Smooth muscle cell (in vitro differentiated cells): ENCODE measurements at regions not wholly inside any gene's neighbourhood (a gene's known extent, or its start where the extent isn't known, plus 50 kb on each side); places are given as distances from the start of the nearest gene placed in this dataset.
A peak's percentile ranks its signal among the peaks of the same experiment; 100 is the strongest.

Experiments used
- DNase-seq: peaks from one replicate; lab custom pipeline; 2025; ENCODE audit not compliant: unreplicated experiment; lab: John Stamatoyannopoulos, UW
- H2AFZ ChIP-seq: fragments of 200-600 bp; sonication (generic); 2 replicates; pipeline ENCODE4 v1.6.0; 2016; ENCODE audit warnings: antibody characterized with exemption, low read depth, mild to moderate bottlenecking
- H3F3A ChIP-seq: fragments of 200-600 bp; sonication (generic); 2 replicates; pipeline ENCODE4 v1.6.0; 2017; ENCODE audit warnings: antibody characterized with exemption, low read depth
- H3K27ac ChIP-seq: fragments of 200-600 bp; sonication (generic); 2 replicates; pipeline ENCODE4 v1.5.1; 2016; ENCODE audit warnings: low read depth, mild to moderate bottlenecking
- H3K27me3 ChIP-seq: fragments of 200-600 bp; sonication (generic); 2 replicates; pipeline ENCODE4 v1.6.1; 2016; ENCODE audit warnings: low read depth, mild to moderate bottlenecking
- H3K36me3 ChIP-seq: fragments of 200-600 bp; sonication (generic); 2 replicates; pipeline ENCODE4 v1.5.1; 2016; ENCODE audit warnings: low read depth
- H3K4me1 ChIP-seq: fragments of 200-600 bp; sonication (generic); 2 replicates; pipeline ENCODE4 v1.5.1; 2016; ENCODE audit warnings: low read depth
- H3K4me2 ChIP-seq: fragments of 200-600 bp; sonication (generic); 2 replicates; pipeline ENCODE4 v1.6.0; 2016; ENCODE audit warnings: mild to moderate bottlenecking
- H3K4me3 ChIP-seq: fragments of 200-600 bp; sonication (generic); 2 replicates; pipeline ENCODE4 v1.5.1; 2016; ENCODE audit warnings: mild to moderate bottlenecking
- H3K79me2 ChIP-seq: fragments of 200-600 bp; sonication (generic); 2 replicates; pipeline ENCODE4 v1.6.0; 2016; ENCODE audit warnings: low read depth, mild to moderate bottlenecking
- H3K9ac ChIP-seq: fragments of 200-600 bp; sonication (generic); 2 replicates; pipeline ENCODE4 v1.6.0; 2016; ENCODE audit warnings: low read depth
- H3K9me3 ChIP-seq: fragments of 200-600 bp; sonication (generic); replicated peaks from 2 replicates; pipeline ENCODE4 v1.5.1; 2016; ENCODE audit warnings: low read depth
- H4K20me1 ChIP-seq: fragments of 200-600 bp; sonication (generic); 2 replicates; pipeline ENCODE4 v1.6.0; 2016; ENCODE audit warnings: low read depth
- WGBS: methylation state at CpG from one replicate; pipeline ENCODE4 v1.1.7; 2016; ENCODE audit warnings: low lambda C conversion rate; 5-methylcytosine and 5-hydroxymethylcytosine counted together
- TF ChIP-seq, protein P1 (sequence below): fragments of 200-600 bp; sonication (generic); IDR thresholded peaks from 2 replicates; pipeline ENCODE4 v1.5.1; 2017; ENCODE audit warnings: borderline replicate concordance, mild to moderate bottlenecking, antibody characterized with exemption; ENCODE audit not compliant: insufficient read depth, poor library complexity, severe bottlenecking

DNA sequence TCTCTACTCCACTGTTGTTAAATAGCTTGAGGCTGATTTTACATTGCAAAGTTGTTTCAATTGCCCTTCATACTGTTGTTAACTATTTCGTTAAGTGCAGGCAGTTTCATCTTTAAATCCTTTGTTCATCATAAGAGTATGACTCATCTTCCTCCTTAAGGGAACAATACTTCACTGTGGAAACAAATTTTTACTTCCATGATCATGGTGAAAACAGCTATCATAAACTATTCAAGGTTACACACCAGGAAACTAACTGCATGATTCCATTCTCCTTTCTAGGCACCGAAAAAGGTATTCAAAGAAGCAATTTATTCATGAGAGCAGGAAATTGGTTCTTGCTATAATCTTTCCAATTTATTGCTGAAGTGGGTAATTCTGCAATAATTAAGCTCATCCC lies 593.2 kb downstream of the LRRIQ3 start:
- Histone ChIP-seq H3K4me3 (no peak overlapping the region), H3K9ac (no peak overlapping the region), H3F3A (no peaks in the 10 kb centered on the region), H3K9me3 (no peaks in the 10 kb centered on the region), H3K4me2 (no peak overlapping the region), H3K27ac (no peak overlapping the region), H3K27me3 (no peaks in the 10 kb centered on the region), H3K79me2 (no peaks in the 10 kb centered on the region), H4K20me1 (no peaks in the 10 kb centered on the region), H3K4me1 (no peaks in the 10 kb centered on the region), H2AFZ (no peak overlapping the region), H3K36me3 (no peaks in the 10 kb centered on the region)
- no peak for DNase-seq
- WGBS = 52% methylated on average over 2 of the region's 2 CpGs
- TF ChIP-seq, protein P1, sequence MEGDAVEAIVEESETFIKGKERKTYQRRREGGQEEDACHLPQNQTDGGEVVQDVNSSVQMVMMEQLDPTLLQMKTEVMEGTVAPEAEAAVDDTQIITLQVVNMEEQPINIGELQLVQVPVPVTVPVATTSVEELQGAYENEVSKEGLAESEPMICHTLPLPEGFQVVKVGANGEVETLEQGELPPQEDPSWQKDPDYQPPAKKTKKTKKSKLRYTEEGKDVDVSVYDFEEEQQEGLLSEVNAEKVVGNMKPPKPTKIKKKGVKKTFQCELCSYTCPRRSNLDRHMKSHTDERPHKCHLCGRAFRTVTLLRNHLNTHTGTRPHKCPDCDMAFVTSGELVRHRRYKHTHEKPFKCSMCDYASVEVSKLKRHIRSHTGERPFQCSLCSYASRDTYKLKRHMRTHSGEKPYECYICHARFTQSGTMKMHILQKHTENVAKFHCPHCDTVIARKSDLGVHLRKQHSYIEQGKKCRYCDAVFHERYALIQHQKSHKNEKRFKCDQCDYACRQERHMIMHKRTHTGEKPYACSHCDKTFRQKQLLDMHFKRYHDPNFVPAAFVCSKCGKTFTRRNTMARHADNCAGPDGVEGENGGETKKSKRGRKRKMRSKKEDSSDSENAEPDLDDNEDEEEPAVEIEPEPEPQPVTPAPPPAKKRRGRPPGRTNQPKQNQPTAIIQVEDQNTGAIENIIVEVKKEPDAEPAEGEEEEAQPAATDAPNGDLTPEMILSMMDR = no peak

DNA sequence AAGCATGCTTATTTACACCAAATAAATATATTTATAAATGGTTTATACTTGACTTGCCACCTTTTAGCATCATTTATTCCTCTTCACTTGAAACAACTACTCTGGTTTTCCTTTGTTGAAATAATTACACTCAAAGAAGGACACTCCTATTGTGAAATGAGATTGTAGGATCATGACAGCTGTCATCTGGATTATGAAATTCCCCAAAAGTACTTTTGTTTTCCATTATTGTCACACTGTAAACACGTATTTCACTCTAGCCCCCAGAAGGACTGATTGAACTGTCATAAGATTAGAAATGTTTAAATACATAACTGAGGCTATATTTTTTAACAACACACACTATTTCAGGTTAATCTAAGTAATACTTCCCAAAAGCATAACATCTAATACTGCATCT lies 593.8 kb downstream of the LRRIQ3 start:
- H3K36me3 ChIP-seq = no peaks in the 10 kb centered on the region
- no peak overlapping the region for H3K4me3 ChIP-seq
- no peak overlapping the region for H3K9ac ChIP-seq
- no peak overlapping the region for H2AFZ ChIP-seq
- no peak for DNase-seq
- no peak overlapping the region for H3K27ac ChIP-seq
- H4K20me1 ChIP-seq = no peaks in the 10 kb centered on the region
- WGBS = 86% methylated on average over 1 of the region's 1 CpG
- H3K9me3 ChIP-seq = no peaks in the 10 kb centered on the region
- TF ChIP-seq, protein P1 = no peak
- H3K4me2 ChIP-seq = no peak overlapping the region
- H3F3A ChIP-seq = no peaks in the 10 kb centered on the region
- no peaks in the 10 kb centered on the region for H3K79me2 ChIP-seq
- H3K4me1 ChIP-seq = no peaks in the 10 kb centered on the region
- no peaks in the 10 kb centered on the region for H3K27me3 ChIP-seq

DNA sequence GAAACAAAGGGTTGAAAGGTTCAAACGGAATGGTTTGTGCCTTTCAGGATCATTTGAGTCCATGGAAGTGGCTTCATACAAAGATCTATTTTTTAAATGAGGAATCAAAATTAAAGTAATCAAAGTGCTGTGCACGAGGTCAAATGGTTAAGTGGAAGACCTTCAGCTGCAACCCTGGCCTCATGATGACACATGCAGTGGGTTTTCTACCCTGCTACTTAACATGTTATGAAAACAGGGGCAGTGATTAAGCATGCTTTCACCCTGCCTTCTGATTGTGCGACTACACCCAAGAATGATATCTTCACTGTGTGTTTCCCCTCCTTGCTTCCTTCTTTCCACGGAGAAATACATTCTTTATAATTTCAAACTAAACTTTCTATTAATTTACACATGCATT lies 604.2 kb downstream of the LRRIQ3 start:
- Histone ChIP-seq H3K9ac (no peak overlapping the region), H3F3A (peaks cover 4% of the 10 kb centered on the region), H2AFZ (peak overlapping the region; percentile 8), H3K79me2 (no peaks in the 10 kb centered on the region), H4K20me1 (no peaks in the 10 kb centered on the region), H3K4me1 (no peaks in the 10 kb centered on the region), H3K36me3 (no peaks in the 10 kb centered on the region), H3K27ac (peak overlapping the region; percentile 10), H3K4me2 (peak overlapping the region; percentile 66), H3K4me3 (peak overlapping the region; percentile 14), H3K27me3 (no peaks in the 10 kb centered on the region), H3K9me3 (no peaks in the 10 kb centered on the region)
- DNase-seq = no peak
- WGBS = 44% methylated on average over 4 of the region's 4 CpGs
- TF ChIP-seq, protein P1 = no peak

DNA sequence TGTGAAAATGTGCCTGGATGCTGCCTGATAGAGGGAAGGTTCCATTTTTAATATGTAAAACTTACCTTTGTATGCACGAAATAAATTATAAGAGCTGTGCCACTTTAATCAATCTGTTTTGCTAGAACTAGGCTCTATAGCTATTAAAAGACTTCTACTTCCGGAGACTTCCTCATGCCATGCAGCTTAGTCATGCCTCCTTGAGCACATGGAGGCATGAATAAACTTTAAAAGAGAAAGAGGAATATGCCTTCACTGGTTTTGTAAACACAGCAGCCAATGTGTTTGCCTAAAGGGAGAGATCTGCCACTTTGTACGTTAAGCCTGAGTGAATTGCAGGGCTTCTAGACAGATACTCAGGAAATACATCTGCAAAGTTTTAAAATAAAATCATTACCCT lies 604.6 kb downstream of the LRRIQ3 start:
- Histone ChIP-seq H3K4me2 (peak overlapping the region; percentile 66), H3K27me3 (no peaks in the 10 kb centered on the region), H2AFZ (peak overlapping the region; percentile 8), H4K20me1 (no peaks in the 10 kb centered on the region), H3F3A (peaks cover 4% of the 10 kb centered on the region), H3K4me3 (peak overlapping the region; percentile 14), H3K4me1 (no peaks in the 10 kb centered on the region), H3K36me3 (no peaks in the 10 kb centered on the region), H3K9me3 (no peaks in the 10 kb centered on the region), H3K79me2 (no peaks in the 10 kb centered on the region), H3K27ac (peak overlapping the region; percentile 10), H3K9ac (no peak overlapping the region)
- TF ChIP-seq, protein P1 = no peak
- 19% methylated on average over 3 of the region's 3 CpGs for WGBS
- no peak for DNase-seq
